ENCODE measurements at regions not wholly inside any gene's neighbourhood (a gene's known extent, or its start where the extent isn't known, plus 50 kb on each side); places are given as distances from the start of the nearest gene placed in this dataset.

DNA sequence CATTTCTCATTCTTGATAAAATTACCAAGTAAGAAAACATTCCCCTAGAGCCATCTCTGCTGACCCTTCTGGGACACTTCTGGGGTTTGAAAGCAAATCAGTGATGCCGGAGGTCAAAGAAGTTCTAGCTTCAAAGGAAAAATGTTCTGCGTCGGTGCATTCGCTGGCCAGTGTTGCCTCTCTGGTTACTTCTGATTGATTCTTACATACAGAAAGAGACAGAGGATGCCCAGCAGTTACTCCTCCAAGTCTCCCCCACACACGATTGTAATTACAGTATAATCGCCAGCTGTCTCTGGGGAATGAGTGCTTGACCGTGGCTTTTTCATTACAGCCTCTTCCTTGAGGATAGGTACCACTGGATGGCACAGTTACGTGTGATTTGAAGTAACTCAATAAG is 150.9 kb downstream of the SNX19 start:
- peaks cover 4% of the 10 kb centered on the region for H3K9me3 Mint-ChIP-seq
- peaks cover 40% of the 10 kb centered on the region for H3K4me1 Mint-ChIP-seq
- TF ChIP-seq, protein P1, sequence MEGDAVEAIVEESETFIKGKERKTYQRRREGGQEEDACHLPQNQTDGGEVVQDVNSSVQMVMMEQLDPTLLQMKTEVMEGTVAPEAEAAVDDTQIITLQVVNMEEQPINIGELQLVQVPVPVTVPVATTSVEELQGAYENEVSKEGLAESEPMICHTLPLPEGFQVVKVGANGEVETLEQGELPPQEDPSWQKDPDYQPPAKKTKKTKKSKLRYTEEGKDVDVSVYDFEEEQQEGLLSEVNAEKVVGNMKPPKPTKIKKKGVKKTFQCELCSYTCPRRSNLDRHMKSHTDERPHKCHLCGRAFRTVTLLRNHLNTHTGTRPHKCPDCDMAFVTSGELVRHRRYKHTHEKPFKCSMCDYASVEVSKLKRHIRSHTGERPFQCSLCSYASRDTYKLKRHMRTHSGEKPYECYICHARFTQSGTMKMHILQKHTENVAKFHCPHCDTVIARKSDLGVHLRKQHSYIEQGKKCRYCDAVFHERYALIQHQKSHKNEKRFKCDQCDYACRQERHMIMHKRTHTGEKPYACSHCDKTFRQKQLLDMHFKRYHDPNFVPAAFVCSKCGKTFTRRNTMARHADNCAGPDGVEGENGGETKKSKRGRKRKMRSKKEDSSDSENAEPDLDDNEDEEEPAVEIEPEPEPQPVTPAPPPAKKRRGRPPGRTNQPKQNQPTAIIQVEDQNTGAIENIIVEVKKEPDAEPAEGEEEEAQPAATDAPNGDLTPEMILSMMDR (conservative IDR thresholded peaks at IDR 0.05): no peak
- H3K4me3 Mint-ChIP-seq: no peak overlapping the region
- H3K36me3 Mint-ChIP-seq (ENCODE audit: low read depth): peaks cover 3% of the 10 kb centered on the region
- no peaks in the 10 kb centered on the region for H3K27me3 Mint-ChIP-seq (ENCODE audit: low read depth)
- no peak overlapping the region for H3K27ac Mint-ChIP-seq (ENCODE audit: unreplicated experiment)
- no peak for DNase-seq (ENCODE audit: low read depth, low spot score)

DNA sequence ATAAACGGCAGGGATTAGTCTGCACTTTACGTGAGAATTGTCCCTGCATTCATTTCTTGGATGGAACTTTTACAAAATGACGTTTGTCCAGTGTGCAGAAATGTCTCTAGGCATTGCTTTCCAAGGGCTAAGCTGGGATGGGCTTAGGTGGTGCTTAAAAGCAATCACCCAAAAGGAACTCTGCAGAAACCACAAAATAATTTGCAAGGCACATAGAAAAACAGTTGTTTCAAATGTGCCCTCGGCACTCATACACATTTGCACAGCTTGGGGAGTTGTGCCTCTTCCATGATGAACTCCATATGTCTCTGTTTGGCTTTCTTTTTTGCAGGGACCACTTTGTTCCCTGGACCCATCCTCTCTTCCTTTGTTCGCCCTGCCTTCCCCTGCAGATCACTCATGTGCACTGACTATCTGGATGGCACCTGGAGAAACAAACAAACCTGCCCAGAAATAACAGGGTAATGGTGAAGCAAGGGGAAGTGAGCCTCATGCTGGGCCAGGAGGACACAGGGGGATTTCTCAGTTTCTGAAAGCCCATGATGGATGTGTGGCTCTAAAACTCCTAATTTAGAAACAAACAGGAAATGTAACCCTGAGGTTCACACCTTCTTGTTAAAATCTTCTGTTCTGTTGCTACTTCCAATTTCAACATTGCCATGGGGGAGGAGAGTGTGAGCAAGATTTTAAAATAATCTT is 150.2 kb downstream of the SNX19 start:
- Mint-ChIP-seq H3K9me3 (peaks cover 4% of the 10 kb centered on the region), H3K27me3 (ENCODE audit: low read depth) (no peaks in the 10 kb centered on the region), H3K27ac (ENCODE audit: unreplicated experiment) (no peak overlapping the region), H3K4me3 (no peak overlapping the region), H3K4me1 (peaks cover 40% of the 10 kb centered on the region), H3K36me3 (ENCODE audit: low read depth) (peaks cover 3% of the 10 kb centered on the region)
- TF ChIP-seq, protein P1 (conservative IDR thresholded peaks at IDR 0.05): no peak
- no peak for DNase-seq (ENCODE audit: low read depth, low spot score)

DNA sequence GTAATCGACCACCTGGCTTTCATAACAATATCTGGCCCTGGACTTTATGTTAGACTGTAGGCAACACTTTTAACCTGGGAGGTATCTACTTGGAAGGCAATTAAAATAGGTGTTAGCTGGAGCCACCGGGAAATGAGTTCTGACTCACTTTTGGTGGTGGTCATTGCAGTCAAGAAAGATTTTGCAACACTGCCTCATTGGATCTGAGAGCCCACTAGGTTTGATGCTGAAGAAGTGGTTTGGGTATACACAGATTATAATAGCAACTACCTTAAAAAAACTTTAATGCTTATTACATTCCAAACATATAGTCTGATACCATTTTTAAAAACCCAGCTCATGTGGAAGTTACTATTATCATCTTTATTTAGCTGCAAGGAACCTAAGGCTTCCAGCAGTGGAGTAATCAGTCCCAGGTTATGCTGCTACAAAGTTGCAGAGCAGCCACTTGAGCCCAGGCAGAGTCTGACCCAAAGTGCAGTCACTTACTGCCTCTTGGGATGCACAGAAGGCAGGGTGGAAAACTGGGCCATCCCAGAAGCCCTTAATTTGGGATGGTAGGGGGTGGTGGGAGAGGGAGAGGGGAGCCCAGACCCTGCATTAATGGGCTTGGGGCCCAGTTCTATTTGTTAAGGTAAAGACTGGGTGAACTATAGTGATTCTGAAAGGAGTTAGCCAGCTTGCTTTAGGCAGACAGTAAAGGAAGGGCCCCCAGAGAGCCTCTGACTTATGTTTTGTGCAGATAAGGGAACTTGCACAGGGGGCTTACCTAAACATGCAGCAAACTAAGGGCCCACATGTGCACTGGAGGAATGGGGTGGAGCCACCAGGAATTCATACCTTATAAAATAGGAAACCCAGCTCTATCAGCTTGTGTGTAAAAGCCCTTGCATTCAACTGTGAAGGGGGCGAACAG is 149.4 kb downstream of the SNX19 start:
- Mint-ChIP-seq H3K36me3 (ENCODE audit: low read depth) (peaks cover 3% of the 10 kb centered on the region), H3K4me3 (no peak overlapping the region), H3K4me1 (peaks cover 43% of the 10 kb centered on the region), H3K9me3 (peaks cover 4% of the 10 kb centered on the region), H3K27ac (ENCODE audit: unreplicated experiment) (no peak overlapping the region), H3K27me3 (ENCODE audit: low read depth) (no peaks in the 10 kb centered on the region)
- TF ChIP-seq, protein P1 (conservative IDR thresholded peaks at IDR 0.05): no peak
- DNase-seq (ENCODE audit: low read depth, low spot score): no peak

DNA sequence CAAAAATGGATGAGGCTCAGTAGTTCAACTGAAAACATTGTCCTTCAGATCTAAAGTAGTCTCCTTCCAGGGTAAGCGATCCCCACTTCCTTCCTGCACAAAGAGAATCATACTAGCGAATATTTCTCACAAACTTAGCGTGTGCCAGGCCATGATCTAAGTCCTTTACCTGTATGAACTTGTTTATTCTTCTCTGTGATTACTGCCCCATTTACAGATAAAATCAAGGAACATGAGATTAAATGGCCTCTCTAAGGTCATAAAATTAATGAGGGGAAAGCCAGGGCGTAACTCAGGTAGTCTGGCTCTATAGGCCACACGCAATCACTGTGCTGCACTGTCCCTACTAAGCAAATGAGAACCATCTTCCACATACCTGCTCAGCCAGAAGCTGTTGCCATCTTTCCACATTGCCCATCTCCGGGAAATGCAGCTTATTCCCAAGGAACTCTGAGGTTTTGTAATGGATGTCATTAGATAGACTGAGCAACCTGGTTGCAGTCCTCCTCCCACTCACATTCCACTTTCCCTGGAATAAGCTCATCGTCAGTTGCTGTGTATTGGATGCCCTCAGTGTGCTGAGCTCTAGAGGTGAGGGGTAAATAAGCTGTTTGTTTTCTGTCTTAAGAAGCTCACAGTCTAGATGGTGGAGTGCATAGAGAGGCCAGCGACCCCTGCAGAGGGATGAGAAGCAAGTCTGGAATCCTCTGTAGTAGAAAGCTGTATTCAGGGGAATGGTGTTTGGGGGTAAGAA is 146.3 kb downstream of the SNX19 start:
- no peak for DNase-seq (ENCODE audit: low read depth, low spot score)
- H3K27ac Mint-ChIP-seq (ENCODE audit: unreplicated experiment): no peak overlapping the region

DNA sequence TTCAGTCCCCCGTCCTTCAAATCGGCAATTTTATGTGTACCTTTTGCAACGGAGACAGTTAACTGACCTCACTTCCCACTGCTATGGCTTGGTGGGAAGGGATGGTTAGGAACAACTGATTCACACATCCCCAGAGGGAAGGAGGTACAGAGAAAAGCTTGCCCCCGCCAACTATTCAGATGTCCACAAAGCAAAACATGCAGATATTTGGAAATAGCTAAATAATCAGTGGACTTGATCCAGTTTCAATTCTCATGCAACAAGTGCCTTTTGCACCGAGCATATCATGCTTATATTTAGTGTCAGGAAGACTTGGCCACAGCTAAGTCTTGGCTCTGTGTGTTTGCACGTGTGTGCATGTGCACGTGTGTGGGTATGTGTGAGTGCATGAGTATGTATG is 144.6 kb downstream of the SNX19 start:
- H3K36me3 Mint-ChIP-seq (ENCODE audit: low read depth): no peaks in the 10 kb centered on the region
- DNase-seq (ENCODE audit: low read depth, low spot score): no peak
- H3K9me3 Mint-ChIP-seq: no peaks in the 10 kb centered on the region
- no peak overlapping the region for H3K27ac Mint-ChIP-seq (ENCODE audit: unreplicated experiment)
- TF ChIP-seq, protein P1 (conservative IDR thresholded peaks at IDR 0.05): no peak
- no peaks in the 10 kb centered on the region for H3K27me3 Mint-ChIP-seq (ENCODE audit: low read depth)
- no peak overlapping the region for H3K4me3 Mint-ChIP-seq
- peaks cover 37% of the 10 kb centered on the region for H3K4me1 Mint-ChIP-seq

More for the DNA sequence above, 146.3 kb downstream of the SNX19 start:
- Mint-ChIP-seq H3K4me3 (no peak overlapping the region), H3K27me3 (ENCODE audit: low read depth) (no peaks in the 10 kb centered on the region), H3K36me3 (ENCODE audit: low read depth) (peaks cover 3% of the 10 kb centered on the region), H3K9me3 (no peaks in the 10 kb centered on the region), H3K4me1 (peaks cover 55% of the 10 kb centered on the region)
- TF ChIP-seq, protein P1 (conservative IDR thresholded peaks at IDR 0.05): no peak
